ENCODE measurements at regions not wholly inside any gene's neighbourhood (a gene's known extent, or its start where the extent isn't known, plus 50 kb on each side); places are given as distances from the start of the nearest gene placed in this dataset.
A peak's percentile ranks its signal among the peaks of the same experiment; 100 is the strongest.

- FAIRE-seq: no peak
Measured at GRCh38 chr2:205902900-205903237, 183.1 kb downstream of the INO80D start.

GRCh38 chr2:205902041-205902899 is 183.7 kb downstream of the INO80D start:
- no peak for DNase-seq (ENCODE audit: insufficient read length, low spot score)
- no peak for FAIRE-seq

More at GRCh38 chr2:205902900-205903237, 183.1 kb downstream of the INO80D start:
- DNase-seq (ENCODE audit: insufficient read length, low spot score): no peak

GRCh38 chr2:205901491-205901890 is 184.5 kb downstream of the INO80D start:
- FAIRE-seq (no peak), DNase-seq (ENCODE audit: insufficient read length, low spot score) (no peak)

GRCh38 chr2:205898744-205899143 is 187.2 kb downstream of the INO80D start:
- FAIRE-seq: no peak
- DNase-seq (ENCODE audit: insufficient read length, low spot score): no peak

- no peak for DNase-seq (ENCODE audit: insufficient read length, low spot score)
- no peak for FAIRE-seq
Measured at GRCh38 chr2:205895981-205896655, 189.9 kb downstream of the INO80D start.

GRCh38 chr2:205892665-205893259 is 193.2 kb downstream of the INO80D start:
- FAIRE-seq: no peak

GRCh38 chr2:205892251-205892655 is 193.7 kb downstream of the INO80D start:
- DNase-seq (ENCODE audit: insufficient read length, low spot score) (no peak), FAIRE-seq (no peak)

More at GRCh38 chr2:205892665-205893259, 193.2 kb downstream of the INO80D start:
- no peak for DNase-seq (ENCODE audit: insufficient read length, low spot score)

- FAIRE-seq (no peak), DNase-seq (ENCODE audit: insufficient read length, low spot score) (no peak)
Measured at GRCh38 chr2:205889114-205889513, 196.9 kb downstream of the INO80D start.

GRCh38 chr2:205887637-205888036 is 198.3 kb downstream of the INO80D start:
- FAIRE-seq (no peak), DNase-seq (ENCODE audit: insufficient read length, low spot score) (no peak)

GRCh38 chr2:205885492-205886099 is 200.4 kb downstream of the INO80D start:
- DNase-seq (ENCODE audit: insufficient read length, low spot score) (peak; percentile 78), FAIRE-seq (no peak)

- DNase-seq (ENCODE audit: insufficient read length, low spot score): no peak
- FAIRE-seq: no peak
Measured at GRCh38 chr2:205883965-205884364, 201.7 kb downstream of the NRP2 start.

GRCh38 chr2:205882806-205883425 is 200.6 kb downstream of the NRP2 start:
- FAIRE-seq (no peak), DNase-seq (ENCODE audit: insufficient read length, low spot score) (no peak)

GRCh38 chr2:205880048-205880447 is 197.7 kb downstream of the NRP2 start:
- no peak for DNase-seq (ENCODE audit: insufficient read length, low spot score)
- no peak for FAIRE-seq

GRCh38 chr2:205878999-205879762 is 196.9 kb downstream of the NRP2 start:
- no peak for DNase-seq (ENCODE audit: insufficient read length, low spot score)
- no peak for FAIRE-seq

GRCh38 chr2:205877496-205877895 is 195.2 kb downstream of the NRP2 start:
- no peak for FAIRE-seq
- no peak for DNase-seq (ENCODE audit: insufficient read length, low spot score)

- DNase-seq (ENCODE audit: insufficient read length, low spot score) (no peak), FAIRE-seq (no peak)
Measured at GRCh38 chr2:205876127-205876526, 193.8 kb downstream of the NRP2 start.

- DNase-seq (ENCODE audit: insufficient read length, low spot score) (no peak), FAIRE-seq (no peak)
Measured at GRCh38 chr2:205872716-205873115, 190.4 kb downstream of the NRP2 start.

GRCh38 chr2:205869439-205869838 is 187.1 kb downstream of the NRP2 start:
- no peak for FAIRE-seq
- no peak for DNase-seq (ENCODE audit: insufficient read length, low spot score)

GRCh38 chr2:205868773-205869333 is 186.6 kb downstream of the NRP2 start:
- DNase-seq (ENCODE audit: insufficient read length, low spot score) (peak; percentile 11), FAIRE-seq (no peak)

- no peak for DNase-seq (ENCODE audit: insufficient read length, low spot score)
- no peak for FAIRE-seq
Measured at GRCh38 chr2:205868053-205868452, 185.8 kb downstream of the NRP2 start.
